GM18508 (cell line): ENCODE measurements at regions not wholly inside any gene's neighbourhood (a gene's known extent, or its start where the extent isn't known, plus 50 kb on each side); places are given as distances from the start of the nearest gene placed in this dataset.

Experiments used
- ATAC-seq: cut with Tn5 transposase; IDR thresholded peaks from one replicate; pipeline ENCODE4 v1.9.1; 2021; ENCODE audit warnings: moderate number of reproducible peaks; ENCODE audit not compliant: insufficient read depth, unreplicated experiment

GRCh38 chr5:82388181-82388580, 110.0 kb upstream of the RPS23 start:
- ATAC-seq: no peak

GRCh38 chr5:82387819-82388166, 109.6 kb upstream of the RPS23 start:
- no peak for ATAC-seq

GRCh38 chr5:82387001-82387818, 109.1 kb upstream of the RPS23 start:
- ATAC-seq: no peak

- no peak for ATAC-seq
Measured at GRCh38 chr5:82386576-82386975, 108.4 kb upstream of the RPS23 start.

- no peak for ATAC-seq
Measured at GRCh38 chr5:82384034-82384750, 106.0 kb upstream of the RPS23 start.

- ATAC-seq: no peak
Measured at GRCh38 chr5:82381591-82381990, 103.4 kb upstream of the RPS23 start.

- ATAC-seq: no peak
Measured at GRCh38 chr5:82376307-82376706, 98.2 kb upstream of the RPS23 start.

GRCh38 chr5:82375488-82376244, 97.5 kb upstream of the RPS23 start:
- no peak for ATAC-seq

GRCh38 chr5:82374637-82375036, 96.5 kb upstream of the RPS23 start:
- ATAC-seq: peak; percentile 65

GRCh38 chr5:82367930-82368329, 89.8 kb upstream of the RPS23 start:
- no peak for ATAC-seq

GRCh38 chr5:82365744-82366228, 87.6 kb upstream of the RPS23 start:
- no peak for ATAC-seq

GRCh38 chr5:82365026-82365425, 86.9 kb upstream of the RPS23 start:
- ATAC-seq: no peak

GRCh38 chr5:82364497-82364896, 86.3 kb upstream of the RPS23 start:
- no peak for ATAC-seq

- ATAC-seq: no peak
Measured at GRCh38 chr5:82363524-82363923, 85.4 kb upstream of the RPS23 start.

GRCh38 chr5:82362636-82363035, 84.5 kb upstream of the RPS23 start:
- no peak for ATAC-seq

- no peak for ATAC-seq
Measured at GRCh38 chr5:82360022-82360421, 81.9 kb upstream of the RPS23 start.

GRCh38 chr5:82359272-82359671, 81.1 kb upstream of the RPS23 start:
- ATAC-seq: no peak

GRCh38 chr5:82358457-82358856, 80.3 kb upstream of the RPS23 start:
- no peak for ATAC-seq

- no peak for ATAC-seq
Measured at GRCh38 chr5:82356808-82357671, 78.9 kb upstream of the RPS23 start.

- ATAC-seq: no peak
Measured at GRCh38 chr5:82356021-82356420, 77.9 kb upstream of the RPS23 start.
